Islet precursor cell (in vitro differentiated cells): ENCODE measurements at regions not wholly inside any gene's neighbourhood (a gene's known extent, or its start where the extent isn't known, plus 50 kb on each side); places are given as distances from the start of the nearest gene placed in this dataset.
A peak's percentile ranks its signal among the peaks of the same experiment; 100 is the strongest.

ENCODE experiments used
- DNase-seq: peaks from one replicate; pipeline ENCODE4 v3.0.0-alpha.2; 2018

DNA sequence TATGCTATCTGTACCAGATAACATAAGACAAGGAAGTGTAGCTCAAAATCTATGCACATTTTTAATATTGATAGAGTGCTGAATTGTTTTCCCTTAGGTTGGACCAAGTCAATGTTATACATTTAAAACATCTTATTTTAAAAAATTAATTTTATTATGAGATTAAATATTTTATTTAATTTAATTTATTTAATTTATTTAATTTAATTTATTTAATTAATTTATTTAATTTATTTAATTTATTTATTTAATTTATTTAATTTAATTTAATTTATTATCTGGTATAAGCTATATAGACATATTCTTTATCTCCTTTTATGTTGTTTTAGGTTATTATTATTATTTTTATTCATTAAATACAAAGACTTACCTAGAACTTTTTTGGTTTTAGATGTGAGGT, 551.7 kb upstream of the LRRTM1 start:
- DNase-seq: no peak

- DNase-seq: no peak
Observed at GRCh38 chr2:80854831-80855230, 550.3 kb upstream of the LRRTM1 start.

DNA sequence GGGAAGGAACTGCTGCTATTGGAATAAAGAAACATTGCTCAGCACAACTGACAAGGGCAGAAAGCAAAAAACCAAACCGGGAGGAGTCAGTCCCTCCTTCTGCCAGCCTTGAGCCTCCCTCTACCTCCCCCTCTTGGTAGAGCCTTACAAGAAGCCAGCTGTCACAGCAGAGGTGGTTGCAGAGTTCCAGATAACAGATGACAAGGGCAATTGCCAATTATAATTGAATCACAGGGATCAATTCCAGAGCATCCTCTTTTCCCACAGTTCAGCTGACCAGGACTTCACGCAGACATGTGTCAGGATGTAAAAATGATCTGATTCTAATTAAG, 548.2 kb upstream of the LRRTM1 start:
- DNase-seq: peak; percentile 64

DNA sequence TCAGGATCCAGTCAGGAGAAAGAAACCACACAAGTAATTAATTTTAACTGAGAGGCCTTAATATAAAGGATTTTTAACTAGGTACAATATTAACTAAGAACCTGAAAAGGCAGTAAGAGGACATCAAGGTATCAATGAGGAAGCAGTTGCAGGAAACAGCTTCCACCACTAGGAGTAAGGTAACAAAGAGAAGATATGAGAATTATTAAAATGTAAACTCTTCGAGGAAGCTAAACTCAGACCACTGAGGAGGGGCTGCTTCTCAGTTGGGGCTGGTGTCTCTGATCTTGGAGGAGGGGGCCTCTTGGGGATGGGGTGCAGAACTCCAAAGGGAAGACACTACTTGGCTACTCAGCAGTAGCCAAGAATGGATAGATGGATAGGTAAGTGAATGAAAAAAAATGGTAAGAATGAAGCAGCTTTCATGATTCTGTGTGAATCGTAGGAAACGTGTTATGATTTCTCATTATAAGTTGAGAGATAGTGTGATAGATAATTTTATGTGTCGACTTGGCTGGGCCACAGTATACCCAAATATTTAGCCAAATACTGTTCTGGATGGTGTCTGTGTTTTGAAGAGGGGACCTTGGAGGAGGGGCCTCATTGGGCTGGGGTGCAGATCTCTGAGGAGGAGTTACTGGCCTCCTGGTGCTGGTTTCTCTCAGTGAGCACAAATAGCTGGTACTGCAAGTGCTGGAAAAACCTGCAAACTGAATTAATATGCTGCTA, 547.7 kb upstream of the LRRTM1 start:
- DNase-seq: no peak

- DNase-seq: no peak
Observed at GRCh38 chr2:80830891-80831290, 526.3 kb upstream of the LRRTM1 start.

DNA sequence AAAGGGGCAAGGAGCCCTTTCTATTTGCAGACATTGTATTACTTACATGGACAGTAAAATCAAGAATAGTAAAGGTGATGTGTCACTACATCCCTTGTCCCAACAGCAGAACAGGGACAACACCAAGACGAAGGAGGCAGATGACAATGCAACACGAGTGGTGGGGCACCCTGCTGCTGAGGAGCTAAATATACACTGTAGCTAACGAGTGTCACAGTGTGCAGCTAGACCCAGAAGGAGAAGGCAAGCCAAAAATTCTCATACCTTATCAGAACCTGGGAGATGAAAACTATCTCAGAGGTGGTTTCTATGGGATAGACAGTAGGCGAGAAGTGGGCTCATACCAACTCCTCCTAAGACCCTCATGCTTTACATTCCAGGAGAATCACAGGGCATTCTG, 518.4 kb upstream of the LRRTM1 start:
- DNase-seq: no peak

DNA sequence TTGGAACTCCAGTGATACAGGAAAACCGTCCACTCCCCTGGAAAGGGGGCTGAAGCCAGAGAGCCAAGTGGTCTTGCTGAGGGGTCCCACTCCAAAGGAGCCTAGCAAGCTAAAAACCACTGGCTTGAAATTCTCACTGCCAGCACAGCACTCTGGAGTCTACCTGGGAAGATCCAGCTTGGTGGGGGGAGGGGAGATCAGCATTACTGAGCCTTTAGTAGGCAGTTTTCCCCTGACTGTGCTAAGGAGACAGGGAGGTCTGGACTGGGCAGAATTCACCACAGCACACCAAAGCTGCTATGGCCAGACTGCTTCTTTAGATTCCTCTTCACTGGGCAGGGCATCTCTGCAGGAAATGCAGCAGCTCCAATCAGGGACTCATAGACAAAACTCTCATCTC, 510.7 kb upstream of the LRRTM1 start:
- no peak for DNase-seq

DNA sequence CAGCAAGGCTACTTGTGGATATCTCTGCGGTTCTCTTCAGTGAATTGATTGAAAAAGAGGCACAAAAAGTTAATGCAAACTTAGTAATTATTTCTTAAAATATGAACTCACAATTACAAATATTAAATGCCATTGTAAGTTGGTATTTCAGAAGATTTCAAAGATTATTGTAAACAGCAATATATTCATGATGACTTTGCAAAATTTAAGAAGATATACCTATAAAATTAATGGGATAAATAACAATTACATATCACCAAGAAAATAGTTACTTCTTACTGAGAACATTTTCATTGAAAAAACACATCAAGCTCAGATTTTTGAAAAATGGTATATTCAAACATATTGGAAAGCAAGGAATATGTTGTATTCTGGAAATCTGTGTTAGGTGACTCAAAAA, 482.0 kb upstream of the LRRTM1 start:
- no peak for DNase-seq

DNA sequence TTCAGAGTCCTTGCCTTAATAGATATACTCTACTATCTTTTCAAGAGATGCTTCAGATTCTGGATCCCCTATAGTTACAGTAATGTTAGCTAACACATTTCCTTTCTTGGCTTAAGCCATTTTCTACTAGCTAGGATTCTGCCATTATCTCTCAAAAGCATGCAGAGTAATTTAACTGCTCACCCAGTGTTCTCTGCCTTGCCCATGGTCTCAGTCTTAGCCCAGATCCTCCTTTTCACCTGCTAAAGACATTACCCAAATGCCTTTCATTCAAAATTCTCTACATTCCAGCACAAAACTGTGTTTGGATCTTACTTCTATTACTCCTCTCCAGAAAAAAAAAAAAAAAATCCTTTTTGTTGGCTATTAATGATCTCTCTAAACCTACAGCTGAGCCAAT, 474.2 kb upstream of the LRRTM1 start:
- no peak for DNase-seq

GRCh38 chr2:80748592-80748991, 444.0 kb upstream of the LRRTM1 start:
- DNase-seq: no peak

DNA sequence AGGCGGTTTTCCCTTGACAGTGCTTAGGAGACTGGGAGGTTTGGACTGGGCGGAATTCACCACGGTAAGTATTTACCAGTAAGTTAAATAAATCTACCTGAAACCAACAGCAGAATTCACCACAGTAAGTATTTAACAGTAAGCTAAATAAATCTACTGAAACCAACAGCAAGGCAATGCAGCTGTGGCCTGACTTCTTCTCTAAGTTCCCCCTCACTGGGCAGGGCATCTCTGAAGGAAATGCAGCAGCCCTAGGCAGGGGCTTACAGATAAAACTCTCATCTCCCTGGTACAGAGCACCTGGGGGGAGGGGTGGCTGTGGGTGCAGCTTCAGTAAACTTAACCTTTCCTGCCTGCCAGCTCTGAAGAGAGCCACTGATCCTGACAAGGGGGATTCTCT, 432.5 kb upstream of the LRRTM1 start:
- no peak for DNase-seq

GRCh38 chr2:80725001-80725400, 420.4 kb upstream of the LRRTM1 start:
- DNase-seq: no peak

DNA sequence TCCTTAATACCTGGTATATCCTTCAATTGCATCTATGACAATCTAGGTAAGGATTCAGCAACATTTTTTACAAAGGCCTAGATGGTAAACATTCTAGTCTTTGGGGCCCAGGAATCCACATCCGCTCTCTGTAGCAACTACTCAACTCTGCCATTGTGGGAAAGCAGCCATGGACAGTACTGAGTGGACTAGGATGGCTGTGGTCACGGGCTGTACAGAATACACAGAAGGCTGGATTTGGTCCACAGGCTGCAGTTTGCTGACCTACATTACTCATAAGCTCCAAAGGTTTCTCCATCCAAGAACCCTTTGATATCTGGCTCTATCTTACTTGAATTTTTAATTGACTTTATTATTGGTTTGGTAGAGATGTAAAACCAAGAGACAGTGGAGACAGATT, 418.3 kb upstream of the LRRTM1 start:
- DNase-seq: no peak

DNA sequence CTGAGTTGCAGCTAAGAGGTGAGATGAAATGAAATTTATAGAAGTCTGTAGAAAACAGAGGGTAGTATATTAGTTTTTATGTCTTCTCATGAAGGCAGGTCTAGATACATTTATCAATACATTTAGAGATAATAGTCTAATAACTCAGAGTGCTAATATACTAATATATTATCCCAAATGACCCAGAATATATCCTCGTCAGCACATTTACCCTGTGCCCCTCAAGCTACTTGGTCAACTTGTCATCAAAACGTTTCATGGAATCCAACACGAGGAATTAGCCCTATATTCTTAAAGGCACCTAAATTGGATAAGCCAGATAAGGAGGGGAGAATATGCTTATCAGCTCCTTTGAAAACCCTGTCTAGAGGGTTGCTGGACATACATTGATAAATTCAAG, 415.1 kb upstream of the LRRTM1 start:
- DNase-seq: no peak

GRCh38 chr2:80715433-80715832, 410.9 kb upstream of the LRRTM1 start:
- no peak for DNase-seq

- DNase-seq: no peak
Observed at GRCh38 chr2:80711915-80712314, 407.4 kb upstream of the LRRTM1 start.

DNA sequence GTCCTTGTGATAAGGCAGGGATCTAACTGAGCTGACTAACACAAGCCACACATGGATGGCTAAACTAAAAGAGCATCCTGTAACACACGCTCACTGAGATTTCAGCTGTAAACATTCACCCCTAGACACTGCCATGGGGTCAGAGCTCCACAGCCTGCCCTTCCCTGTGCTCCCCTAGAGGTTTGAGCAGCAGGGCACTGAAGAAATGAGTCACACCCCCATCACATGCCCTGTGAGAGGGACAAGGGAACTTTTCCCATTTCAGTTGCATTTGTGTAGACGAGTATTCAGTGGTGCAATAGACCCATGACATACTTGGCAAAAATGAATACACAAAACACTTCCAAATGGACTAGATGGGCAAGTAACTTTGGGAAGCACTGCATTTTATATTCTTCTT, 402.4 kb upstream of the LRRTM1 start:
- DNase-seq: no peak

DNA sequence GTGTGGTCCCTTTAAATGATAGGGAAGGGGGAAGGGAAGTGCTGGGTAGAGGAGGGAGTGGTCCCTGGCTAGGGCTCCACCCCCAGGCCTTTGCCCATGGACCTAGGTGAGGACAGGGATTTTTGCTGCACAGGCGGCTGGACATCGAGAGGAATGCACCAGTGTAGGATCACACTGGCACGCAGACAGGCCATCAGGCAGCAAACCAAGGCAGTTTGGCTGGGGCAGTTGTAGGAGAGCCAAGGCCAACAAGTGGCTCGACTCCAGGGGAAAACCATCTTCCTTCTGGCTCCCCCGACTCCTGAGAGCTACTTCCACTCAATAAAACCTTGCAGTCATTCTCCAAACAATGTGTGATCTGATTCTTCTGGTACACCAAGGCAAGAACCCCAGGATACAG, 402.0 kb upstream of the LRRTM1 start:
- DNase-seq: no peak

DNA sequence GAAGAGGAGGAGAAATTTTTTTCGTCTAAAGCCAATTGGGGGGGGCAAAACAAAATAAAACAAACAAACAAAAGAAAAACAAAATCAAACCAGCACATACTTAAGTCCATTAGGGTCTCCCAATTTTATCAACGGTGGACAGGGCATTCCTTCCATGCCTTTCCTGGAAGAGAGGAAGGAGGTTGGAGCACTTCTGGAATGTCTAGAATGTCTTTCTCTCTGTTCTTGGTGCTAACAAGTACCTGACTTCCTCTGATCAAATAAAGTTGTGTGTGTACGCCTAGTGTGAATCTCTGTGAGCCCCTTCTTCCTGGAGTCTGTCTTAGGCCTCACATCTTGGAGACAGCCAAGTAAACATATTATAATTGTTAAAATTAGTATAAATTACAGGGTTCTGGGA, 399.0 kb upstream of the LRRTM1 start:
- DNase-seq: peak; percentile 61

- DNase-seq: no peak
Observed at GRCh38 chr2:80700961-80701360, 396.4 kb upstream of the LRRTM1 start.
